Natural killer cell (primary cell): ENCODE measurements at regions not wholly inside any gene's neighbourhood (a gene's known extent, or its start where the extent isn't known, plus 50 kb on each side); places are given as distances from the start of the nearest gene placed in this dataset.

ENCODE experiments used
- ATAC-seq, 3 donors: fragments of 150-1000 bp in 2 of 3; fragments of 200-7000 bp in 1 of 3; cut with Tn5 transposase; 1 replicate in 1 of 3; 2 replicates in 2 of 3; pipeline ENCODE4 v1.10.0; 2021; ENCODE audit warnings: mild to moderate bottlenecking in 2 of 3, moderate library complexity in 2 of 3
- DNase-seq, 2 donors: peaks; one replicate each; pipeline versions ENCODE4 v3.0.0 to v3.0.0-alpha.2; 2013 to 2021; ENCODE audit warnings: mixed read lengths in 1 of 2
- H3K27ac ChIP-seq: one replicate; pipeline ENCODE4 v1.5.1; 2013; ENCODE audit warnings: mild to moderate bottlenecking, low read length
- H3K27me3 ChIP-seq: one replicate; pipeline ENCODE4 v1.6.1; 2013; ENCODE audit warnings: low read length; ENCODE audit not compliant: control insufficient read depth, insufficient read depth
- H3K36me3 ChIP-seq: one replicate; pipeline ENCODE4 v1.6.1; 2013; ENCODE audit warnings: low read length; ENCODE audit not compliant: control insufficient read depth, insufficient read depth
- H3K4me1 ChIP-seq: one replicate; pipeline ENCODE4 v1.6.1; 2013; ENCODE audit warnings: low read length; ENCODE audit not compliant: control insufficient read depth, insufficient read depth
- H3K4me3 ChIP-seq: one replicate; pipeline ENCODE4 v1.5.1; 2013; ENCODE audit warnings: low read length
- H3K9me3 ChIP-seq: one replicate; pipeline ENCODE4 v1.6.1; 2013; ENCODE audit warnings: low read length; ENCODE audit not compliant: control insufficient read depth, insufficient read depth
- H3K27ac Mint-ChIP-seq, 2 donors: one replicate each; pipeline ENCODE4 v1.8.0; 2022; ENCODE audit warnings: mild to moderate bottlenecking in 2 of 2, mixed read lengths in 2 of 2, moderate library complexity in 1 of 2
- H3K27me3 Mint-ChIP-seq, 2 donors: one replicate each; pipeline ENCODE4 v1.8.0; 2022; ENCODE audit warnings: low read depth in 2 of 2, mixed read lengths in 2 of 2
- H3K36me3 Mint-ChIP-seq: one replicate; pipeline ENCODE4 v1.8.0; 2022; ENCODE audit warnings: mixed read lengths
- H3K4me1 Mint-ChIP-seq, 2 donors: one replicate each; pipeline ENCODE4 v1.8.0; 2022; ENCODE audit warnings: mixed read lengths in 2 of 2
- H3K4me3 Mint-ChIP-seq: one replicate; pipeline ENCODE4 v1.8.0; 2022; ENCODE audit warnings: mild to moderate bottlenecking, moderate library complexity, mixed read lengths
- H3K9me3 Mint-ChIP-seq, 2 donors: one replicate each; pipeline ENCODE4 v1.8.0; 2022; ENCODE audit warnings: mixed read lengths in 2 of 2
- CTCF ChIP-seq: fragments of 200-600 bp; IDR thresholded peaks from one replicate; pipeline ENCODE4 v1.8.0; 2022; ENCODE audit warnings: antibody characterized with exemption
- WGBS: methylation state at CpG from one replicate; pipeline ENCODE4 v1.1.7; 2013; ENCODE audit warnings: missing lambda C conversion rate; ENCODE audit not compliant: insufficient coverage; 5-methylcytosine and 5-hydroxymethylcytosine counted together
- intact Hi-C: fragments of 100-400 bp; cut with micrococcal nuclease; formaldehyde crosslinking; loops from one replicate; pipeline ENCODE4 v1.14.2; 2022

- TF ChIP-seq CTCF, result no peak
- H3K36me3 ChIP-seq, result no peaks in the 10 kb centered on the region
- H3K4me1 Mint-ChIP-seq, result peaks cover 0 to 4% of the 10 kb centered on the region in 2 donors
- no peak overlapping the region for H3K4me3 ChIP-seq
- WGBS, result 90% methylated on average over 3 of the region's 3 CpGs
- H3K9me3 ChIP-seq, result no peaks in the 10 kb centered on the region
- H3K36me3 Mint-ChIP-seq, result peaks cover 13% of the 10 kb centered on the region
- no peak overlapping the region for H3K27ac Mint-ChIP-seq
- H3K4me1 ChIP-seq, result no peaks in the 10 kb centered on the region
- no peaks in the 10 kb centered on the region for H3K27me3 Mint-ChIP-seq
- DNase-seq, result no peak
- no peaks in the 10 kb centered on the region for H3K27me3 ChIP-seq
- H3K4me3 Mint-ChIP-seq, result no peak overlapping the region
- H3K27ac ChIP-seq, result no peak overlapping the region
- no peak for ATAC-seq
- intact Hi-C loops, result no loop called here
- peaks cover 0 to 6% of the 10 kb centered on the region in 2 donors for H3K9me3 Mint-ChIP-seq
Observed at GRCh38 chr2:145157741-145158591, 638.0 kb upstream of the ZEB2 start.

- peaks cover 16% of the 10 kb centered on the region for H3K36me3 Mint-ChIP-seq
- peaks cover 0 to under 1% of the 10 kb centered on the region in 2 donors for H3K4me1 Mint-ChIP-seq
- no peaks in the 10 kb centered on the region for H3K4me1 ChIP-seq
- no peaks in the 10 kb centered on the region for H3K27me3 Mint-ChIP-seq
- DNase-seq (no peak), ATAC-seq (no peak)
- TF ChIP-seq CTCF, result no peak
- no peak overlapping the region for H3K27ac ChIP-seq
- H3K27me3 ChIP-seq, result no peaks in the 10 kb centered on the region
- intact Hi-C loops, result no loop called here
- peaks cover 0 to 7% of the 10 kb centered on the region in 2 donors for H3K9me3 Mint-ChIP-seq
- no peak overlapping the region for H3K4me3 ChIP-seq
- no peaks in the 10 kb centered on the region for H3K9me3 ChIP-seq
- H3K36me3 ChIP-seq, result no peaks in the 10 kb centered on the region
- H3K4me3 Mint-ChIP-seq, result no peak overlapping the region
- no peak overlapping the region for H3K27ac Mint-ChIP-seq
Observed at GRCh38 chr2:145157036-145157675, 637.2 kb upstream of the ZEB2 start.

- Histone ChIP-seq H3K9me3 (peaks cover 3% of the 10 kb centered on the region), H3K27ac (no peak overlapping the region), H3K4me3 (no peak overlapping the region), H3K36me3 (no peaks in the 10 kb centered on the region), H3K27me3 (no peaks in the 10 kb centered on the region), H3K4me1 (no peaks in the 10 kb centered on the region)
- Mint-ChIP-seq H3K4me3 (no peak overlapping the region), H3K36me3 (peaks cover 21% of the 10 kb centered on the region), H3K4me1 (no peaks in the 10 kb centered on the region), H3K27me3 (peaks cover 0 to 5% of the 10 kb centered on the region in 2 donors), H3K27ac (no peak overlapping the region), H3K9me3 (peaks cover 3 to 7% of the 10 kb centered on the region in 2 donors)
- WGBS, result 90% methylated on average over 2 of the region's 2 CpGs
- DNase-seq, result no peak
- no peak for TF ChIP-seq CTCF
- ATAC-seq, result no peak
- intact Hi-C loops, result no loop called here
Observed at GRCh38 chr2:145156199-145156598, 636.3 kb upstream of the ZEB2 start.
